HepG2 (cell line): ENCODE measurements at regions not wholly inside any gene's neighbourhood (a gene's known extent, or its start where the extent isn't known, plus 50 kb on each side); places are given as distances from the start of the nearest gene placed in this dataset.

ENCODE experiments used
- ATAC-seq: fragments of 200-7000 bp; cut with Tn5 transposase; 3 replicates; pipeline ENCODE4 v1.9.1; 2020; ENCODE audit warnings: mild to moderate bottlenecking, moderate library complexity
- BruUV-seq: library from RNA; stranded (reverse); fragments of 400-500 nt; replicated peaks from 2 replicates; lab custom pipeline; 2021; lab: Mats Ljungman, UMichigan
- CTCF ChIA-PET: fragments of 300-600 bp; formaldehyde crosslinking; extraction: SDS; loops from one replicate; lab custom pipeline; 2021; ENCODE audit warnings: low total read pairs, inconsistent platforms, low intra/inter-chr PET ratio; lab: Yijun Ruan, JAX
- POLR2A ChIA-PET: fragments of 350-600 bp; sonication (Branson Sonifier 250); formaldehyde crosslinking; loops from one replicate; lab custom pipeline; 2020; ENCODE audit warnings: antibody characterized with exemption, inconsistent platforms; lab: Yijun Ruan, JAX
- DNase-seq: peaks from one replicate; pipeline ENCODE4 v3.0.0-alpha.2; 2015; ENCODE audit warnings: low spot score
- FAIRE-seq: peaks from 3 replicates; lab custom pipeline; 2011; peaks lifted over from hg19 to GRCh38; lab: Jason Lieb, UNC
- H2AFZ ChIP-seq: one replicate; pipeline ENCODE4 v1.6.1; 2011; ENCODE audit warnings: low read length, inconsistent platforms
- H3K27ac ChIP-seq: fragments of 300-600 bp; 3 replicates; pipeline ENCODE4 v1.8.0; 2011; ENCODE audit warnings: mixed run types, mild to moderate bottlenecking, mixed read lengths, low read length, inconsistent platforms; ENCODE audit not compliant: insufficient read depth; ENCODE audit errors: extremely low read length
- H3K27me3 ChIP-seq, 2 experiments: fragments of 200-600 bp in 1 of 2; 2 replicates in 1 of 2; 3 replicates in 1 of 2; pipeline versions ENCODE4 v1.6.0 to v1.8.0; 2011; ENCODE audit warnings: low read length in 2 of 2, mild to moderate bottlenecking in 2 of 2, moderate library complexity in 2 of 2, inconsistent platforms in 1 of 2; ENCODE audit not compliant: insufficient read depth in 2 of 2, control insufficient read depth in 1 of 2
- H3K36me3 ChIP-seq, 2 experiments: fragments of 200-600 bp in 1 of 2; replicated peaks in 1 of 2; 2 replicates in 1 of 2; 3 replicates in 1 of 2; pipeline versions ENCODE4 v1.5.1 to v1.8.0; 2011; ENCODE audit warnings: low read length in 2 of 2, inconsistent platforms in 1 of 2; ENCODE audit not compliant: insufficient read depth in 2 of 2, control insufficient read depth in 1 of 2
- H3K4me1 ChIP-seq: 2 replicates; pipeline ENCODE4 v1.5.1; 2012; ENCODE audit warnings: low read length, inconsistent platforms; ENCODE audit not compliant: insufficient read depth
- H3K4me2 ChIP-seq: 2 replicates; pipeline ENCODE4 v1.6.0; 2011; ENCODE audit warnings: low read depth, low read length, inconsistent platforms
- H3K4me3 ChIP-seq, 3 experiments: fragments of 200-600 bp in 1 of 3; sonication (generic), shearing (Covaris generic) in 1 of 3; replicated peaks in 1 of 3; 2 replicates each; pipeline ENCODE4 v1.5.1; 2011 to 2016; ENCODE audit warnings: low read length in 3 of 3, inconsistent platforms in 2 of 3, low read depth in 2 of 3, mild to moderate bottlenecking in 2 of 3, control low read depth in 1 of 3, mixed read lengths in 1 of 3; ENCODE audit not compliant: insufficient read depth in 1 of 3
- H3K79me2 ChIP-seq: one replicate; pipeline ENCODE4 v1.6.1; 2011; ENCODE audit warnings: low read length, inconsistent platforms; ENCODE audit not compliant: insufficient read depth
- H3K9ac ChIP-seq: 2 replicates; pipeline ENCODE4 v1.6.0; 2011; ENCODE audit warnings: mild to moderate bottlenecking, low read depth, low read length, inconsistent platforms; ENCODE audit not compliant: insufficient read depth
- H3K9me3 ChIP-seq: 2 replicates; pipeline ENCODE4 v1.5.1; 2012; ENCODE audit warnings: mild to moderate bottlenecking, low read length
- H4K20me1 ChIP-seq: 2 replicates; pipeline ENCODE4 v1.6.0; 2011; ENCODE audit warnings: inconsistent platforms, mild to moderate bottlenecking, low read length, moderate library complexity; ENCODE audit not compliant: insufficient read depth
- AKAP8 ChIP-seq: sonication (generic); formaldehyde crosslinking; IDR thresholded peaks from 2 replicates; pipeline ENCODE4 v1.5.1; 2020; ENCODE audit warnings: mild to moderate bottlenecking, missing genetic modification reagents
- CENPBD1 ChIP-seq: sonication (generic); formaldehyde crosslinking; IDR thresholded peaks from 2 replicates; pipeline ENCODE4 v1.8.0; 2022; ENCODE audit warnings: missing genetic modification reagents, low read depth, mild to moderate bottlenecking, borderline replicate concordance
- DBP ChIP-seq: sonication (generic); formaldehyde crosslinking; IDR thresholded peaks from 2 replicates; pipeline ENCODE4 v1.4.0; 2020; ENCODE audit warnings: missing genetic modification reagents; ENCODE audit errors: not compliant biosample characterization
- EZH2 ChIP-seq: conservative IDR thresholded peaks from 2 replicates; pipeline ENCODE4 v1.6.1; 2012; ENCODE audit warnings: mild to moderate bottlenecking, low read depth, low read length, moderate library complexity
- HDAC2 ChIP-seq: sonication (generic); formaldehyde crosslinking; IDR thresholded peaks from 2 replicates; pipeline ENCODE4 v1.4.0; 2020; ENCODE audit warnings: missing genetic modification reagents
- HIVEP1 ChIP-seq: sonication (generic); formaldehyde crosslinking; IDR thresholded peaks from 2 replicates; pipeline ENCODE4 v1.4.0; 2020; ENCODE audit warnings: mild to moderate bottlenecking, missing genetic modification reagents
- KDM3A ChIP-seq: IDR thresholded peaks from 2 replicates; pipeline ENCODE4 v1.6.1; 2018; ENCODE audit warnings: low read depth, missing compliant biosample characterization
- NFE2 ChIP-seq: sonication (generic); formaldehyde crosslinking; IDR thresholded peaks from 2 replicates; pipeline ENCODE4 v1.4.0; 2020; ENCODE audit warnings: missing genetic modification reagents
- NFYB ChIP-seq: sonication (generic); formaldehyde crosslinking; IDR thresholded peaks from 2 replicates; pipeline ENCODE4 v1.4.0; 2020; ENCODE audit warnings: missing genetic modification reagents
- RNF2 ChIP-seq: fragments of 450-650 bp; conservative IDR thresholded peaks from 2 replicates; pipeline ENCODE4 v1.6.1; 2016; ENCODE audit warnings: low read depth
- SKI ChIP-seq: fragments of 450-650 bp; IDR thresholded peaks from one replicate; pipeline ENCODE4 v1.6.1; 2018; ENCODE audit warnings: mild to moderate bottlenecking; ENCODE audit not compliant: partially characterized antibody
- TCF7 ChIP-seq: sonication (generic); IDR thresholded peaks from 2 replicates; pipeline ENCODE4 v1.6.1; 2016; ENCODE audit warnings: antibody characterized with exemption, low read depth
- TEAD2 ChIP-seq: sonication (generic); formaldehyde crosslinking; IDR thresholded peaks from 2 replicates; pipeline ENCODE4 v1.9.0; 2021; ENCODE audit warnings: missing genetic modification reagents
- ZNF160 ChIP-seq: sonication (generic); formaldehyde crosslinking; IDR thresholded peaks from 2 replicates; pipeline ENCODE4 v1.8.0; 2022; ENCODE audit warnings: mild to moderate bottlenecking, inconsistent platforms, missing genetic modification reagents
- ZNF235 ChIP-seq: sonication (generic); formaldehyde crosslinking; IDR thresholded peaks from 2 replicates; pipeline ENCODE4 v1.8.1; 2023; ENCODE audit warnings: mild to moderate bottlenecking, missing genetic modification reagents, borderline replicate concordance
- ZNF251 ChIP-seq: sonication (generic); formaldehyde crosslinking; IDR thresholded peaks from 2 replicates; pipeline ENCODE4 v1.9.0; 2021; ENCODE audit warnings: mild to moderate bottlenecking, missing genetic modification reagents
- ZNF263 ChIP-seq: sonication (generic); formaldehyde crosslinking; IDR thresholded peaks from 2 replicates; pipeline ENCODE4 v1.4.0; 2020; ENCODE audit warnings: missing genetic modification reagents
- ZNF567 ChIP-seq: sonication (generic); formaldehyde crosslinking; IDR thresholded peaks from 2 replicates; pipeline ENCODE4 v1.8.1; 2023; ENCODE audit warnings: mild to moderate bottlenecking, missing genetic modification reagents, borderline replicate concordance
- ZNF589 ChIP-seq: sonication (generic); formaldehyde crosslinking; conservative IDR thresholded peaks from 2 replicates; pipeline ENCODE4 v1.8.0; 2022; ENCODE audit warnings: mild to moderate bottlenecking, moderate library complexity, missing genetic modification reagents
- ZNF687 ChIP-seq: sonication (generic); formaldehyde crosslinking; IDR thresholded peaks from 2 replicates; pipeline ENCODE4 v1.5.1; 2020; ENCODE audit warnings: mild to moderate bottlenecking, missing genetic modification reagents, moderate library complexity
- WGBS: methylation state at CpG from one replicate; pipeline ENCODE4 v1.1.6; 2017; ENCODE audit warnings: low lambda C conversion rate; 5-methylcytosine and 5-hydroxymethylcytosine counted together
- in situ Hi-C: cut with HindIII; loops from 2 replicates; pipeline ENCODE4 v1.10.0; 2017; ENCODE audit warnings: low pct_unique_long_range_greater_than_20kb; ENCODE audit not compliant: extremely low pct_ligation_motif_present
- intact Hi-C: fragments of 100-400 bp; cut with micrococcal nuclease; formaldehyde crosslinking; loops from one replicate; pipeline ENCODE4 v1.10.0; 2022; ENCODE audit not compliant: unreplicated experiment

- POLR2A ChIA-PET = no interaction called here
Observed at GRCh38 chr4:136742333-136742732, 790.0 kb downstream of the PCDH18 start.

More at GRCh38 chr4:136742333-136742732, 790.0 kb downstream of the PCDH18 start:
- H3K9me3 ChIP-seq = no peaks in the 10 kb centered on the region
- ATAC-seq (no peak), FAIRE-seq (no peak), DNase-seq (no peak)
- H3K27me3 ChIP-seq = no peaks in the 10 kb centered on the region; a peak in 1 of 5 replicates
- no peaks in the 10 kb centered on the region for H4K20me1 ChIP-seq
- no peak overlapping the region for H3K9ac ChIP-seq
- H3K27ac ChIP-seq = no peak overlapping the region
- H3K36me3 ChIP-seq = no peaks in the 10 kb centered on the region
- 4% methylated on average over 3 of the region's 3 CpGs for whole genome bisulfite sequencing
- H3K4me3 ChIP-seq = no peak overlapping the region
- intact Hi-C loops = no loop called here
- no peaks in the 10 kb centered on the region for H3K4me1 ChIP-seq
- CTCF ChIA-PET = no interaction called here
- no TSS peak for BruUV-seq
- no peak overlapping the region for H3K4me2 ChIP-seq
- no peak for TF ChIP-seq DBP (CRISPR knock-in tag)
- no peak for TF ChIP-seq ZNF235
- TF ChIP-seq ZNF589 (CRISPR knock-in tag) = no peak
- TF ChIP-seq HIVEP1 (CRISPR knock-in tag) = no peak
- no peak for TF ChIP-seq ZNF251 (CRISPR knock-in tag)
- no peak for TF ChIP-seq ZNF160
- TF ChIP-seq EZH2 = no peak
- TF ChIP-seq TEAD2 (CRISPR knock-in tag) = no peak
- TF ChIP-seq SKI = no peak
- TF ChIP-seq ZNF567 (CRISPR knock-in tag) = no peak
- no peak for TF ChIP-seq AKAP8 (CRISPR knock-in tag)
- no peak for TF ChIP-seq CENPBD1 (CRISPR knock-in tag)
- TF ChIP-seq NFYB = no peak
- no peak for TF ChIP-seq NFE2
- TF ChIP-seq RNF2 = no peak
- no peak for TF ChIP-seq KDM3A (CRISPR knock-in tag)
- no peak for TF ChIP-seq ZNF263
- TF ChIP-seq TCF7 = no peak
- TF ChIP-seq HDAC2 (CRISPR knock-in tag) = no peak
- no peak for TF ChIP-seq ZNF687 (CRISPR knock-in tag)
- TF ChIP-seq, all 625 proteins: peak for 0
- Histone ChIP-seq H2AFZ (no peak overlapping the region), H3K79me2 (no peaks in the 10 kb centered on the region)
- in situ Hi-C loops = no loop called here
